OCI-LY7 (cell line): ENCODE measurements at regions not wholly inside any gene's neighbourhood (a gene's known extent, or its start where the extent isn't known, plus 50 kb on each side); places are given as distances from the start of the nearest gene placed in this dataset.

ENCODE experiments used
- EZH2phosphoT487 ChIP-seq: fragments of 200-600 bp; sonication (generic); IDR thresholded peaks from 2 replicates; pipeline ENCODE4 v1.6.1; 2018; ENCODE audit warnings: low read depth, borderline replicate concordance, mild to moderate bottlenecking, mixed run types, antibody characterized with exemption, low read length, moderate library complexity, mixed read lengths
- TF ChIP-seq, protein P1 (sequence below): fragments of 200-600 bp; sonication (generic); conservative IDR thresholded peaks from 2 replicates; pipeline ENCODE4 v1.5.1; 2014; ENCODE audit warnings: mild to moderate bottlenecking, antibody characterized with exemption, low read length, moderate library complexity, mixed read lengths

DNA sequence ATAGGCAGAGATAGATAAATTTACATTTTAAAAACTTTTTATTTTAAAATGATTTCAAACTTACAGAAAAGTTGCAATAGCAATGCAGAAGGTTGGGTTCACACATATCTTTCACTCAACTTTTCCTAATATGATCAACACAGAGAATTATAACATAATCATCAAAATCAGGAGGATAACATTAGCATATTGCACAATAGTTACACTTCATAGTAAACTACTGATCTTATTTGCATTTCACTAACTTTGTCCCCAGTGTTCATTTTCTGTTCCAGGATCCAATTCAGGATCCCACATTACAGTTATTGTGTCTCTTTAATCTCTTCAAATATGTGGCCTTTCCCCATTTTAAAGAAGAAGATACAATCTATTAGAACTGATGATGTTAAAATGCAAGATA, 115.4 kb upstream of the ETV6 start:
- TF ChIP-seq, protein P1, sequence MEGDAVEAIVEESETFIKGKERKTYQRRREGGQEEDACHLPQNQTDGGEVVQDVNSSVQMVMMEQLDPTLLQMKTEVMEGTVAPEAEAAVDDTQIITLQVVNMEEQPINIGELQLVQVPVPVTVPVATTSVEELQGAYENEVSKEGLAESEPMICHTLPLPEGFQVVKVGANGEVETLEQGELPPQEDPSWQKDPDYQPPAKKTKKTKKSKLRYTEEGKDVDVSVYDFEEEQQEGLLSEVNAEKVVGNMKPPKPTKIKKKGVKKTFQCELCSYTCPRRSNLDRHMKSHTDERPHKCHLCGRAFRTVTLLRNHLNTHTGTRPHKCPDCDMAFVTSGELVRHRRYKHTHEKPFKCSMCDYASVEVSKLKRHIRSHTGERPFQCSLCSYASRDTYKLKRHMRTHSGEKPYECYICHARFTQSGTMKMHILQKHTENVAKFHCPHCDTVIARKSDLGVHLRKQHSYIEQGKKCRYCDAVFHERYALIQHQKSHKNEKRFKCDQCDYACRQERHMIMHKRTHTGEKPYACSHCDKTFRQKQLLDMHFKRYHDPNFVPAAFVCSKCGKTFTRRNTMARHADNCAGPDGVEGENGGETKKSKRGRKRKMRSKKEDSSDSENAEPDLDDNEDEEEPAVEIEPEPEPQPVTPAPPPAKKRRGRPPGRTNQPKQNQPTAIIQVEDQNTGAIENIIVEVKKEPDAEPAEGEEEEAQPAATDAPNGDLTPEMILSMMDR: no peak
- no peak for TF ChIP-seq EZH2phosphoT487
